Spleen (tissue), 11 donors: ENCODE measurements at regions not wholly inside any gene's neighbourhood (a gene's known extent, or its start where the extent isn't known, plus 50 kb on each side); places are given as distances from the start of the nearest gene placed in this dataset.

ENCODE experiments used
- DNase-seq: peaks from one replicate; pipeline ENCODE4 v3.0.0-alpha.2; 2020
- H3K27ac ChIP-seq, 8 donors: fragments of 200-600 bp; sonication (generic) in 7 of 8; 1 replicate in 4 of 8; 2 replicates in 4 of 8; pipeline versions ENCODE4 v1.5.0 to v1.8.0; 2016 to 2021; ENCODE audit warnings: inconsistent platforms in 4 of 8, mild to moderate bottlenecking in 4 of 8, moderate library complexity in 1 of 8
- H3K27me3 ChIP-seq, 7 donors: fragments of 200-600 bp; sonication (generic) in 6 of 7; replicated peaks in 1 of 7; 1 replicate in 4 of 7; 2 replicates in 3 of 7; pipeline versions ENCODE4 v1.5.0 to v1.8.0; 2016 to 2021; ENCODE audit warnings: inconsistent platforms in 3 of 7, mild to moderate bottlenecking in 1 of 7
- H3K36me3 ChIP-seq, 6 donors: fragments of 200-600 bp; sonication (generic) in 5 of 6; 1 replicate in 4 of 6; 2 replicates in 2 of 6; pipeline versions ENCODE4 v1.5.0 to v1.8.0; 2016 to 2021; ENCODE audit warnings: inconsistent platforms in 2 of 6
- H3K4me1 ChIP-seq, 6 donors: fragments of 200-600 bp; sonication (generic) in 5 of 6; 1 replicate in 3 of 6; 2 replicates in 3 of 6; pipeline versions ENCODE4 v1.5.0 to v1.8.0; 2016 to 2021; ENCODE audit warnings: inconsistent platforms in 3 of 6
- H3K4me3 ChIP-seq, 8 donors: fragments of 200-600 bp; sonication (generic) in 7 of 8; 1 replicate in 4 of 8; 2 replicates in 4 of 8; pipeline versions ENCODE4 v1.5.0 to v1.8.0; 2016 to 2021; ENCODE audit warnings: inconsistent platforms in 4 of 8, mild to moderate bottlenecking in 4 of 8, moderate library complexity in 2 of 8
- H3K9me3 ChIP-seq, 8 donors: fragments of 200-600 bp; sonication (generic) in 7 of 8; 1 replicate in 4 of 8; 2 replicates in 4 of 8; pipeline versions ENCODE4 v1.5.0 to v1.8.0; 2016 to 2021; ENCODE audit warnings: inconsistent platforms in 4 of 8
- CTCF ChIP-seq, 11 experiments: fragments of 200-600 bp in 7 of 11; fragments of 450-650 bp in 4 of 11; sonication (generic) in 4 of 11; IDR thresholded peaks in 8 of 11; conservative IDR thresholded peaks in 3 of 11; 1 replicate in 7 of 11; 2 replicates in 4 of 11; pipeline versions ENCODE4 v1.4.0 to v1.8.0; 2016 to 2021; ENCODE audit warnings: antibody characterized with exemption in 11 of 11, inconsistent platforms in 4 of 11, mild to moderate bottlenecking in 1 of 11
- POLR2A ChIP-seq, 3 donors: fragments of 450-650 bp; IDR thresholded peaks; one replicate each; pipeline ENCODE4 v1.5.1; 2017; ENCODE audit warnings: antibody characterized with exemption in 3 of 3, mild to moderate bottlenecking in 1 of 3
- POLR2AphosphoS5 ChIP-seq, 3 donors: sonication (generic); formaldehyde crosslinking; IDR thresholded peaks; one replicate each; pipeline ENCODE4 v1.5.1; 2017; ENCODE audit warnings: antibody characterized with exemption in 3 of 3
- WGBS, 5 donors: extraction: QIAGEN DNeasy Blood & Tissue Kit in 3 of 5; methylation state at CpG; one replicate each; pipeline versions ENCODE4 v1.1.5 to v1.1.7; 2013 to 2018; 5-methylcytosine and 5-hydroxymethylcytosine counted together
- intact Hi-C: fragments of 100-400 bp; cut with DNase I; formaldehyde crosslinking; loops from one replicate; pipeline ENCODE4 v1.15.0; 2023; ENCODE audit warnings: low total_unique reads
- donor health status: healthy with polysubstance abuse.
- donor health status: DM: no; HTN: no; CAD: no; lungs with moderate emphysema.
- donor health status: DM: no; HTN: no; CAD: no.
- donor health status: Bipolar disorder and iron deficiency.
- donor health status: healthy.
- donor health status: DM: no; HTN: no; CAD: no.
- donor health status: DM: yes; HTN: yes; CAD: no.

GRCh38 chr2:100214265-100214971, 72.0 kb upstream of the AFF3 start:
- Histone ChIP-seq H3K36me3 (no peaks in the 10 kb centered on the region), H3K27ac (no peak overlapping the region), H3K9me3 (no peaks in the 10 kb centered on the region), H3K4me3 (no peak overlapping the region), H3K27me3 (no peaks in the 10 kb centered on the region), H3K4me1 (peaks cover 0 to 11% (median 0%) of the 10 kb centered on the region in 6 donors)
- intact Hi-C loops: no loop called here
- 40 to 64% (median 54%) methylated on average over 9 of the region's 9 CpGs for whole genome bisulfite sequencing, 5 donors
- no peak for TF ChIP-seq CTCF (IDR thresholded peaks at IDR 0.05 in 8 of 11, conservative IDR thresholded peaks at IDR 0.05 in 3 of 11)
- no peak for TF ChIP-seq POLR2AphosphoS5 (IDR thresholded peaks at IDR 0.05)
- TF ChIP-seq POLR2A (IDR thresholded peaks at IDR 0.05): no peak
- no peak for DNase-seq

GRCh38 chr2:100213595-100213994, 71.2 kb upstream of the AFF3 start:
- TF ChIP-seq POLR2A (IDR thresholded peaks at IDR 0.05): no peak
- no peak for TF ChIP-seq POLR2AphosphoS5 (IDR thresholded peaks at IDR 0.05)
- no peak for TF ChIP-seq CTCF (IDR thresholded peaks at IDR 0.05 in 8 of 11, conservative IDR thresholded peaks at IDR 0.05 in 3 of 11)
- DNase-seq: no peak
- intact Hi-C loops: no loop called here

GRCh38 chr2:100212850-100213249, 70.5 kb upstream of the AFF3 start:
- TF ChIP-seq CTCF (IDR thresholded peaks at IDR 0.05 in 8 of 11, conservative IDR thresholded peaks at IDR 0.05 in 3 of 11): no peak
- TF ChIP-seq POLR2A (IDR thresholded peaks at IDR 0.05): no peak
- no peak for TF ChIP-seq POLR2AphosphoS5 (IDR thresholded peaks at IDR 0.05)
- H3K27me3 ChIP-seq: no peaks in the 10 kb centered on the region
- 88 to 92% (median 90%) methylated on average over 3 of the region's 3 CpGs for WGBS, 5 donors
- no peaks in the 10 kb centered on the region for H3K36me3 ChIP-seq
- no peak overlapping the region for H3K4me3 ChIP-seq
- peaks cover 0 to 11% (median 0%) of the 10 kb centered on the region in 6 donors for H3K4me1 ChIP-seq
- no peaks in the 10 kb centered on the region for H3K9me3 ChIP-seq
- no peak overlapping the region for H3K27ac ChIP-seq
- intact Hi-C loops: no loop called here
- DNase-seq: no peak

More at GRCh38 chr2:100213595-100213994, 71.2 kb upstream of the AFF3 start:
- Histone ChIP-seq H3K4me3 (no peak overlapping the region), H3K27ac (no peak overlapping the region), H3K27me3 (no peaks in the 10 kb centered on the region), H3K9me3 (no peaks in the 10 kb centered on the region), H3K4me1 (peaks cover 0 to 11% (median 0%) of the 10 kb centered on the region in 6 donors), H3K36me3 (no peaks in the 10 kb centered on the region)
- 77 to 91% (median 87%) methylated on average over 3 of the region's 3 CpGs for WGBS, 5 donors

GRCh38 chr2:100211521-100211920, 69.1 kb upstream of the AFF3 start:
- no peak for DNase-seq
- Histone ChIP-seq H3K27ac (no peak overlapping the region), H3K9me3 (no peaks in the 10 kb centered on the region), H3K4me1 (peaks cover 0 to 11% (median 0%) of the 10 kb centered on the region in 6 donors), H3K4me3 (no peak overlapping the region), H3K27me3 (no peaks in the 10 kb centered on the region), H3K36me3 (no peaks in the 10 kb centered on the region)
- intact Hi-C loops: no loop called here
- TF ChIP-seq POLR2A (IDR thresholded peaks at IDR 0.05) (no peak), CTCF (IDR thresholded peaks at IDR 0.05 in 8 of 11, conservative IDR thresholded peaks at IDR 0.05 in 3 of 11) (no peak), POLR2AphosphoS5 (IDR thresholded peaks at IDR 0.05) (no peak)
- 53 to 82% (median 68%) methylated on average over 3 of the region's 3 CpGs for WGBS, 5 donors
